Stomach smooth muscle (tissue), 2 donors: ENCODE measurements at regions not wholly inside any gene's neighbourhood (a gene's known extent, or its start where the extent isn't known, plus 50 kb on each side); places are given as distances from the start of the nearest gene placed in this dataset.

Experiments used
- H3K27ac ChIP-seq: one replicate; pipeline ENCODE4 v1.7.0; 2013; ENCODE audit warnings: mild to moderate bottlenecking, low read length, inconsistent platforms
- H3K27me3 ChIP-seq, 2 donors: one replicate each; pipeline ENCODE4 v1.7.0; 2013; ENCODE audit warnings: low read length in 2 of 2; ENCODE audit not compliant: insufficient read depth in 2 of 2, control insufficient read depth in 1 of 2
- H3K36me3 ChIP-seq, 2 donors: one replicate each; pipeline ENCODE4 v1.7.0; 2013; ENCODE audit warnings: low read length in 2 of 2; ENCODE audit not compliant: control insufficient read depth in 2 of 2, insufficient read depth in 2 of 2
- H3K4me1 ChIP-seq: one replicate; pipeline ENCODE4 v1.7.0; 2013; ENCODE audit warnings: low read length; ENCODE audit not compliant: control insufficient read depth, insufficient read depth
- H3K4me3 ChIP-seq, 2 donors: one replicate each; pipeline ENCODE4 v1.7.0; 2013; ENCODE audit warnings: low read length in 2 of 2
- H3K9ac ChIP-seq, 2 donors: one replicate each; pipeline ENCODE4 v1.7.0; 2013; ENCODE audit warnings: low read length in 2 of 2, mild to moderate bottlenecking in 1 of 2
- H3K9me3 ChIP-seq, 2 donors: one replicate each; pipeline ENCODE4 v1.7.0; 2013; ENCODE audit warnings: low read length in 2 of 2; ENCODE audit not compliant: control insufficient read depth in 2 of 2
- donor health status: healthy.
- donor health status: Pancreatic carcinoma.

DNA sequence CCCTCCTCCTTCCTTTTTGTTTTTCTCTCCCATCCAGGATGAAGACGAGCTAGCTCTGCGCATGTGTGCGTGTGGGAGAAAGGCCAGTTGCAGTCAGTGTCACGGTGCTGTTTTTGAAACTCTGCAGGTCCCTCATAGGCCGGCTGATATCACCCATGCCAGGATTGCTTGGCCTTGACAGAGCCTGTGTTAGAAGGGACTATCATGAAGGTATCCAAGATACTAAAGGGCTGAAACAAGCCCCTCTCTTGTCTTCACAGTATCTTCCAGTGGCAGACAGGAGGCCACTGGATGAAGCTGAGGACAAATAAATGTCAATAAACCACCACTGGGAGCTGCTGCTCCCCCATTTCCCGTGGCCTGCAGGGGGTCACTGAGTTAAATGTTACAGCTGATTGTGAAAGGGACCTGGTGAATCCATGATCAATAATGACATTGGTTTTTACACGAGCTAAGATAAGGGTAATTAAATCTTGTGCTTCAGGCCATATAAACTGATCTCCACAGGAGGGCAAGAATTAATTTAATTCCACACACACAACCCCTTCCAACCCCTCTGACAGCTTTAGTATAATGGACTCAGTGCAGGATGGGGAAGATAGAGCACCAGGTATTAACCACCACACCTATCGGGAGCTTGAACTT, 64.6 kb upstream of the TARBP1 start:
- H3K9ac ChIP-seq, result peak overlapping the region; percentile 62 to 71
- H3K27ac ChIP-seq, result peak overlapping the region; percentile 100
- no peaks in the 10 kb centered on the region for H3K36me3 ChIP-seq
- H3K9me3 ChIP-seq, result no peaks in the 10 kb centered on the region
- H3K27me3 ChIP-seq, result no peaks in the 10 kb centered on the region
- H3K4me1 ChIP-seq, result peaks cover 78% of the 10 kb centered on the region
- H3K4me3 ChIP-seq, result peak overlapping the region in 1 of 2 donors; percentile 47

DNA sequence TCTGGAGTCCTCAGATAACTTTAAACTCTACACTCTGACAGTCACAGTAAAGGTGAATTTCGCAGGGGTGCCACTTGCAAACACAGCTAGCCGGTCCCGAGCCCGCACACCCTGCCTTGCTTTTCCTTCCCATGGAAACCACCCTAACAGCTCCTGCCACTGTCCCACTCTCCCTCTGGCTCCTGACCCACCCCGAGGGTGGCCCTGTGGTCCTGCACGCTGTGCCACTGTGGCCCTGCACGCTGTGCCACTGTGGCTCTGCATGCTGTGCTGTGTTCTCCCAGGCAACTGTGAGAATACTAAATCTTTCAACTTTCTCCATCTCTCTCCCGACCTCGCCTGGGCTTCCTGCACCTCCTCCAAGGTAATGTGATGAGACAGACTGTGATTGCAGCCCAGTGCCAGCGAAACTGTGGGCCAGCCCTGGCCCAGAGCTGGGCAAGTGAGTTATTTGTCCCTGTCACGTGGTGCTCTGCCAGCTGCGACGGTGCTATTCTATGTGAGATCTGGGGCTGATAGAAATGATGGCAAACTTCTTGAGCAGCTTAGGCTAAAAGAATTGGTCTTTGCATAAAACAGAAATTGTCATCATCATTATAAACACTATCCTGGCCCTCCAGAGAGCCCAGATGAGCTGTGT, 63.4 kb upstream of the TARBP1 start:
- H3K9me3 ChIP-seq, result no peaks in the 10 kb centered on the region
- H3K36me3 ChIP-seq, result no peaks in the 10 kb centered on the region
- peaks cover 90% of the 10 kb centered on the region for H3K4me1 ChIP-seq
- H3K9ac ChIP-seq, result peak overlapping the region; percentile 7 to 62
- peak overlapping the region in 1 of 2 donors; percentile 35 for H3K4me3 ChIP-seq
- H3K27me3 ChIP-seq, result no peaks in the 10 kb centered on the region
- H3K27ac ChIP-seq, result peak overlapping the region; percentile 100

DNA sequence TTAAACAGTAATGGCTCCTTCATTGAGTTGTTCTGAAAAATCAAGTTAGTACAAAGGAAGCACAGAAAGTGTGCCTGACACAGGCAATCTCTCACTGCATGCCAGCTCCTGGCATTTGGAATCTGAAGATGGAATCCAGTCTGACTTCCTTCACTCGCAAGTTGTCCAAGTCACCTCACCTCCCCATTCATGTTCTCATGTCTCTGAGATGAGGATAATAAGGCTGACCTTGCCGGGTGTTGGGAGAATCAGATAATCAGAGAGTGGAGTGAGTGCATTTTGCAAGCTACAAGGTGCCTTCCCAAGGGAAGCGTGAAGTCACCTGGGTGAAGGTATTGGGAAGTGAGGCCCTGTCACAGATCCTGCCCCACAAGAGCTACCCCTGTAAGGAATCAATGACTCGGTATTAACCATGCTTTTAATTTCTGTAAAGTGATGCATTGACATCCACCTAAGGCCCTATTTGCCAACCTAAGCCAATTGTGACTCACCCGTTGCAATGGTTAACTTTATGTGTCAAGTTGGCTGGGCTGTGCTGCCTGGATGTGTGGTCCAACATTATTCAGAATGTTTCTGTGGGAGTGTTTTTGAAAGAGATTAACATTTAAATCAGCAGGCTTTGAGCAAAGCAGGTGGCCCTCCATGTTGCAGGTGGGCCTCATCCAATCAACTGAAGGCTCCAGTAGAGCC, 62.5 kb upstream of the TARBP1 start:
- Histone ChIP-seq H3K4me3 (no peak overlapping the region), H3K27ac (peak overlapping the region; percentile 100), H3K9ac (peak overlapping the region in 1 of 2 donors; percentile 36), H3K4me1 (peaks cover 95% of the 10 kb centered on the region), H3K9me3 (no peaks in the 10 kb centered on the region), H3K36me3 (no peaks in the 10 kb centered on the region), H3K27me3 (no peaks in the 10 kb centered on the region)

DNA sequence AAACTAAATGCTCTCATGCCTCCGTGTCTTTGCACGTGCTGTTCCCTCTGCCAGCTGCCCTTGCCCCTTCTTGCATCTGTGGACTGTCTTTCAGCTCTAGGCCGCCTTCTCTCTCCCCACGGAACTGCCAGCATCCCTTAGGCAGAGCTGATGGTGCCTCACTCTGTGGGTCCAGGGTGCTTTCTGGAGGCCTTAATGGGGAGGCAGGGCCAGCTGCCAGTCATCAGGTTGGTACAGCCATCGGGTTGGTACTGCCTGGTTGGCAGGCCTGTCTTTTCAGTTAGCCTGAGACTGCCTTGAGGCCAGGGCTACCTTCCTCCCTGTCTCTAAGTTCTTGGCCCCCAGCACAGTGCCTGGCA, 61.4 kb upstream of the TARBP1 start:
- H3K36me3 ChIP-seq, result no peaks in the 10 kb centered on the region
- H3K4me3 ChIP-seq, result peak overlapping the region in 1 of 2 donors; percentile 3
- no peaks in the 10 kb centered on the region for H3K9me3 ChIP-seq
- H3K27me3 ChIP-seq, result no peaks in the 10 kb centered on the region
- peaks cover 98% of the 10 kb centered on the region for H3K4me1 ChIP-seq
- no peak overlapping the region for H3K9ac ChIP-seq
- H3K27ac ChIP-seq, result peak overlapping the region; percentile 100

DNA sequence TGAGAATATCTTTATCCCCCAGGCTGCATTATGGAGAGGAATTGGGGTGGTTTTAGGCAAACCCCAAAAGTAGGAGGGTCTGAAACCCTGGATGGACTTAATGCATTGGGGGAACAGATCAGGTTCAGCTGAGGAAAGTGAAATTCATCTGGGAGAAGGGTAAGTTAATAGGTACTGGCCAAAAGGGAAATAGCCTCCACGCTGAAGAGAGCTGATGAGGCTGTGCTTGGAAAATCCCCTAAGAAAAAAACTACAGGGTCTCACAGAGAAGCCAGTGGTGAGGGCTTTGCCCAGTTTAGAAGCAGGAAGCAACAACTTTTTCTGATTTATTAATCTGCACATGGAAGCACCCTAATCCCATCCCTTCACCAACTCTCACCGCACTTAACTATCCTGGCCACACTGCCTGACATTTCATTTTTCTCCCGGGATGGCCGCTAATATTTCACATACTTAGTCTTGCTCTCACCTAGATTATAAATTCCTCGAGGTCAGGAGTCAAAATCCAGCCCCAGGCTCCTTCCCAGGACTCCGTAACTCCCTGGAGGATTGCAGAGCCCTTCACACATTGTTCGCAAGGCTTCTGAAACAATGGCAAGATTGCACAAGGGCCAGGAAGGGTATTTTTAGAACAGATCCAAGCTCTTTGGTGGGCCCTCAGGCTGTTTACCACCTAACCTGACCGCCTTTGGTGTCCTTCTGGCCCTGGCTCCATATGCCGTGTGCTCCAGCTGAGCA, 60.9 kb upstream of the TARBP1 start:
- Histone ChIP-seq H3K27ac (peak overlapping the region; percentile 100), H3K9ac (peak overlapping the region; percentile 49 to 89)

DNA sequence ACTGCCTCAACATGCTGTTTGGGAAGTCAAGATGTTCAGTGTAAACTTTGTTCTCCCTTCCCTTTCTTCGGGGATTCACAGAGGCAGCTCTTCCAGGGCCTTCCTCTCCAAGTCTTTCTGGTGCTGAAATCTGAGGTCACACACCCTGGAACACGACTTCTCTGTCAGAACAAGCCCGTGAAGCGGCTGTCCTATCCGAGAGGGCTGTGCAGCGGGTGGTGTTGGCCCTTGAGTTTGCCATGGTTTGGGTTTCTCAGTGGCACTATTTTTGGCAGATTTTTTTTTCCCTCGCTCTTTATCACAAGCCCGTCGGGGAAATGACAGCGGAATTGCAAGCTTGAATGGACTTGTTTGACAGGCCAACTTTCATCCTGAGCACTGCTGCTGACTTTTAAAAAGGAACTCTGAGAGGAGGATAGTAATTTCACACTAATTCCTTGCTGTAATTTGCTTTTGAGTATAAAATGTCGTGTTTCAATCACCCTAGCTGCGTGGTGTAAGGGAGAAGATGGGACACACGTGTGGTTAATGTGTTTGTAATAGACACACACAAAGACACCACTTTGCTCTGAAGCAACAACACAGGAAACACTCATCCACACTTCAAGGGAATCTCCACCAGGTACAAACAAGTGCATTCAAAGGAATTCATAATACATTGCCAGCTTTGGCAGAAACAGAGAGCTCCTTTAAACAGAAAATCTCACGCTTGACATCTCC, 60.1 kb upstream of the TARBP1 start:
- Histone ChIP-seq H3K36me3 (no peaks in the 10 kb centered on the region), H3K4me3 (peak overlapping the region in 1 of 2 donors; percentile 8), H3K9ac (peak overlapping the region; percentile 49 to 89), H3K9me3 (no peaks in the 10 kb centered on the region), H3K27me3 (no peaks in the 10 kb centered on the region), H3K27ac (peak overlapping the region; percentile 100), H3K4me1 (peaks cover 100% of the 10 kb centered on the region)

More for the DNA sequence above, 60.9 kb upstream of the TARBP1 start:
- Histone ChIP-seq H3K4me3 (no peak overlapping the region), H3K9me3 (no peaks in the 10 kb centered on the region), H3K27me3 (no peaks in the 10 kb centered on the region), H3K4me1 (peaks cover 98% of the 10 kb centered on the region), H3K36me3 (no peaks in the 10 kb centered on the region)

DNA sequence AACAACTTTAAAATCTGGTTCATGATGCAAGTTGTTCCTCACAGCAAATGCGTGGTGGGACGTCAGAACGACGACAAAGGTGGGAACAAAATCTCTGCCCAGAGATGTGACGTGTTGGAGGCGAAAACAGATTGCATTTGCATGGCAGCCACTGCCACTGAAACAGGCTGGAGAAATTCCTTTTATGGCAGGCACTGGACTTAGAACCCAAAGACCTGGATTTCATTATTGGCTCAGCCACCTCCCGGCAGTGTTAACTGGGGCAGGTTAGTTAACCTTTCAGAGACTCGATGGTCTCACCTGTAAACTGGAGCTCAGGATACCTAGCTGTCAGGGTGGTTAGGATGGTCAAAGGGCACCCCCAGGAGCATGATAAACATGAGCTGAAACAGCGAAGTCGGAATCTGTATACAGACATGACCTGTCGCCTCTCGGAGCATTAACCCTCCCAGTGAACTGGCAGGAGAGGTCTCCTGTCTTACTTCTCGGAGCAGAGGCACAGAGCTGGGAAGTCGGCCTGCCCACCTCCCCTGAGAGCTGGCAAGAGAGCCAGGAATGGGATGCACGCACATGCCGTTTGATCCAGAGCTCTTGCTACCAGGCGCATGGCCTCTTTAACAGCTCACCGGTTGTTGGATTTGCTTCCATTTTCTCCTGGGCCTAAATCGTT, 59.2 kb upstream of the TARBP1 start:
- Histone ChIP-seq H3K27ac (peak overlapping the region; percentile 100), H3K36me3 (no peaks in the 10 kb centered on the region), H3K4me1 (peaks cover 100% of the 10 kb centered on the region), H3K4me3 (no peak overlapping the region), H3K9ac (peak overlapping the region; percentile 49 to 89), H3K9me3 (no peaks in the 10 kb centered on the region), H3K27me3 (no peaks in the 10 kb centered on the region)

DNA sequence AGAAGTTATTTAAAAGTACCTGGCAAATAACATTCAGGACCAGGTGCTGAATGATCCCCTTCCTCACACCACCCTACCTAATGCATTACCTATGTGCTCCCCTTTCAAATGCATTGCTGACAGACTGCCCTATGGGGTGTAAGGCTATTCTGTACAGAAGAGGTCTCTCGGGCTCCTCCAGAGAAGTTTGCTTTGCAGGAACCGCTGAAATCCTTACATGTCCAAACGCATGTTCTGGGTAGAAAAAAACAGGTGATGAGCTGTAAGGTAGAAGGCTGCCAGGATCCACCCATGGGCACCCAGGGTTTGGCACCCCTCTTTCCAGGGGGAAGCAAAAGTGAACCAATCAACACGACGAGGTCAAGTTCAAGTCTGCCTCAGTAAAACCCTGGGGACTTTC, 58.3 kb upstream of the TARBP1 start:
- H3K27me3 ChIP-seq, result no peaks in the 10 kb centered on the region
- H3K9me3 ChIP-seq, result no peaks in the 10 kb centered on the region
- no peaks in the 10 kb centered on the region for H3K36me3 ChIP-seq
- peaks cover 100% of the 10 kb centered on the region for H3K4me1 ChIP-seq
- H3K27ac ChIP-seq, result peak overlapping the region; percentile 100
- H3K4me3 ChIP-seq, result no peak overlapping the region
- H3K9ac ChIP-seq, result peak overlapping the region; percentile 61 to 89

DNA sequence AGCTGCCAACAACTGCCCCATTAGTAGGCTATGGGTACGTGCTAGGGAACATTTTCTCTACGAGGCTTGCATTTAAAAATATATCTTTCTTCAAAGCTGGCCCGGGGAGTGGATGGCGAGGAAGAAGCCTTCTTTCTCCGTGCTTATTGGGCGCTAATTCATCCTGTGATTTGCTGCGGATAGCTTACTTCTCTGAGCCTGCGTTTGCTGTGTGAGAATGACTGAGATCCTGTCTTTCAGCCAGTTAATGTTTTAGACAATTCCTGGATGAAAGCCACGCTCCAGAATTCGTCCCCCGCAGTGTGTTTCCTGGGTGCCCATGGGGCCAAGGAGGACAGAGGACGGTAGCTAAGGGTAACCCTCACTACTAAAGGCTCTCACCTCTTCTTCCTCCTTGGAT, 57.8 kb upstream of the TARBP1 start:
- Histone ChIP-seq H3K4me1 (peaks cover 100% of the 10 kb centered on the region), H3K36me3 (no peaks in the 10 kb centered on the region), H3K9me3 (no peaks in the 10 kb centered on the region), H3K27ac (peak overlapping the region; percentile 100), H3K4me3 (peak overlapping the region in 1 of 2 donors; percentile 29), H3K9ac (peak overlapping the region; percentile 61 to 89), H3K27me3 (no peaks in the 10 kb centered on the region)
